Esophagus muscularis mucosa (tissue), 4 donors: ENCODE measurements at regions not wholly inside any gene's neighbourhood (a gene's known extent, or its start where the extent isn't known, plus 50 kb on each side); places are given as distances from the start of the nearest gene placed in this dataset.

Experiments
- DNase-seq: peaks from one replicate; pipeline ENCODE4 v3.0.0-alpha.2; 2017; ENCODE audit errors: extremely low spot score
- H3K27ac ChIP-seq, 4 donors: fragments of 200-600 bp; sonication (generic); replicated peaks in 1 of 4; 1 replicate in 3 of 4; 2 replicates in 1 of 4; pipeline ENCODE4 v1.5.1; 2016 to 2019; ENCODE audit warnings: mild to moderate bottlenecking in 1 of 4
- H3K27me3 ChIP-seq, 4 donors: fragments of 200-600 bp; sonication (generic); one replicate each; pipeline versions ENCODE4 v1.5.1 to v1.6.0; 2016 to 2019
- H3K36me3 ChIP-seq, 4 donors: fragments of 200-600 bp; sonication (generic); one replicate each; pipeline ENCODE4 v1.5.1; 2016 to 2019
- H3K4me1 ChIP-seq, 4 donors: fragments of 200-600 bp; sonication (generic); one replicate each; pipeline ENCODE4 v1.5.1; 2016 to 2019
- H3K4me3 ChIP-seq, 4 donors: fragments of 200-600 bp; sonication (generic); 1 replicate in 2 of 4; 2 replicates in 2 of 4; pipeline ENCODE4 v1.5.1; 2016 to 2019; ENCODE audit warnings: mild to moderate bottlenecking in 4 of 4, moderate library complexity in 1 of 4
- H3K9me3 ChIP-seq, 4 donors: fragments of 200-600 bp; sonication (generic); 1 replicate in 3 of 4; 2 replicates in 1 of 4; pipeline ENCODE4 v1.5.1; 2016 to 2019
- CTCF ChIP-seq, 3 experiments: fragments of 200-600 bp in 2 of 3; fragments of 450-650 bp in 1 of 3; sonication (generic) in 2 of 3; IDR thresholded peaks; one replicate each; pipeline ENCODE4 v1.5.1; 2017 to 2019; ENCODE audit warnings: antibody characterized with exemption in 3 of 3, mild to moderate bottlenecking in 2 of 3, moderate library complexity in 1 of 3
- EP300 ChIP-seq: sonication (generic); formaldehyde crosslinking; IDR thresholded peaks from one replicate; pipeline ENCODE4 v1.6.1; 2017; ENCODE audit warnings: antibody characterized with exemption
- POLR2A ChIP-seq: fragments of 450-650 bp; IDR thresholded peaks from one replicate; pipeline ENCODE4 v1.6.1; 2017; ENCODE audit warnings: antibody characterized with exemption, moderate library complexity, mild to moderate bottlenecking, low read depth
- POLR2AphosphoS5 ChIP-seq, 2 donors: sonication (generic); formaldehyde crosslinking; IDR thresholded peaks; one replicate each; pipeline ENCODE4 v1.6.1; 2017; ENCODE audit warnings: antibody characterized with exemption in 2 of 2
- WGBS: methylation state at CpG from one replicate; pipeline ENCODE4 v1.1.5; 2018; 5-methylcytosine and 5-hydroxymethylcytosine counted together
- intact Hi-C: fragments of 100-400 bp; cut with DNase I; formaldehyde crosslinking; loops from one replicate; pipeline ENCODE4 v1.15.1; 2023

GRCh38 chr4:125624951-125625350 is 310.2 kb downstream of the FAT4 start:
- Histone ChIP-seq H3K27me3 (no peaks in the 10 kb centered on the region), H3K4me1 (no peaks in the 10 kb centered on the region), H3K4me3 (no peak overlapping the region), H3K36me3 (no peaks in the 10 kb centered on the region), H3K27ac (no peak overlapping the region), H3K9me3 (no peaks in the 10 kb centered on the region)
- no peak for DNase-seq
- WGBS = 90% methylated on average over 1 of the region's 1 CpG
- intact Hi-C loops = no loop called here
- TF ChIP-seq POLR2AphosphoS5 (IDR thresholded peaks at IDR 0.05) (no peak), CTCF (IDR thresholded peaks at IDR 0.05) (no peak), EP300 (no peak), POLR2A (no peak)

- WGBS = 46% methylated on average over 1 of the region's 1 CpG
- no peak for DNase-seq
- intact Hi-C loops = no loop called here
- Histone ChIP-seq H3K27ac (no peak overlapping the region), H3K4me3 (no peak overlapping the region), H3K36me3 (no peaks in the 10 kb centered on the region), H3K9me3 (no peaks in the 10 kb centered on the region), H3K27me3 (no peaks in the 10 kb centered on the region), H3K4me1 (no peaks in the 10 kb centered on the region)
- TF ChIP-seq POLR2AphosphoS5 (IDR thresholded peaks at IDR 0.05) (no peak), EP300 (no peak), POLR2A (no peak), CTCF (IDR thresholded peaks at IDR 0.05) (no peak)
These were observed 312.2 kb downstream of the FAT4 start for GRCh38 chr4:125626946-125627345.

GRCh38 chr4:125639182-125639621 is 324.4 kb downstream of the FAT4 start:
- H3K4me3 ChIP-seq = no peak overlapping the region
- H3K36me3 ChIP-seq = no peaks in the 10 kb centered on the region
- H3K4me1 ChIP-seq = no peaks in the 10 kb centered on the region
- DNase-seq = no peak
- intact Hi-C loops = no loop called here
- H3K27ac ChIP-seq = no peak overlapping the region
- WGBS = 67% methylated on average over 6 of the region's 6 CpGs
- TF ChIP-seq CTCF (IDR thresholded peaks at IDR 0.05) = no peak
- TF ChIP-seq EP300 = no peak
- TF ChIP-seq POLR2AphosphoS5 (IDR thresholded peaks at IDR 0.05) = no peak
- no peak for TF ChIP-seq POLR2A
- no peaks in the 10 kb centered on the region for H3K9me3 ChIP-seq
- no peaks in the 10 kb centered on the region for H3K27me3 ChIP-seq

GRCh38 chr4:125641611-125642010 is 326.9 kb downstream of the FAT4 start:
- Histone ChIP-seq H3K36me3 (no peaks in the 10 kb centered on the region), H3K27ac (no peak overlapping the region), H3K27me3 (no peaks in the 10 kb centered on the region), H3K9me3 (no peaks in the 10 kb centered on the region), H3K4me3 (no peak overlapping the region), H3K4me1 (no peaks in the 10 kb centered on the region)
- TF ChIP-seq CTCF (IDR thresholded peaks at IDR 0.05) = no peak
- no peak for TF ChIP-seq EP300
- TF ChIP-seq POLR2AphosphoS5 (IDR thresholded peaks at IDR 0.05) = no peak
- TF ChIP-seq POLR2A = no peak
- 61% methylated on average over 1 of the region's 1 CpG for WGBS
- no peak for DNase-seq
- intact Hi-C loops = no loop called here

GRCh38 chr4:125642645-125643044 is 327.9 kb downstream of the FAT4 start:
- 76% methylated on average over 5 of the region's 5 CpGs for WGBS
- H3K9me3 ChIP-seq = no peaks in the 10 kb centered on the region
- no peak overlapping the region for H3K27ac ChIP-seq
- no peaks in the 10 kb centered on the region for H3K36me3 ChIP-seq
- H3K4me3 ChIP-seq = no peak overlapping the region
- no peaks in the 10 kb centered on the region for H3K27me3 ChIP-seq
- intact Hi-C loops = no loop called here
- no peaks in the 10 kb centered on the region for H3K4me1 ChIP-seq
- TF ChIP-seq POLR2AphosphoS5 (IDR thresholded peaks at IDR 0.05) (no peak), EP300 (no peak), CTCF (IDR thresholded peaks at IDR 0.05) (no peak), POLR2A (no peak)
- DNase-seq = no peak
